ENCODE measurements at regions not wholly inside any gene's neighbourhood (a gene's known extent, or its start where the extent isn't known, plus 50 kb on each side); places are given as distances from the start of the nearest gene placed in this dataset.

DNA sequence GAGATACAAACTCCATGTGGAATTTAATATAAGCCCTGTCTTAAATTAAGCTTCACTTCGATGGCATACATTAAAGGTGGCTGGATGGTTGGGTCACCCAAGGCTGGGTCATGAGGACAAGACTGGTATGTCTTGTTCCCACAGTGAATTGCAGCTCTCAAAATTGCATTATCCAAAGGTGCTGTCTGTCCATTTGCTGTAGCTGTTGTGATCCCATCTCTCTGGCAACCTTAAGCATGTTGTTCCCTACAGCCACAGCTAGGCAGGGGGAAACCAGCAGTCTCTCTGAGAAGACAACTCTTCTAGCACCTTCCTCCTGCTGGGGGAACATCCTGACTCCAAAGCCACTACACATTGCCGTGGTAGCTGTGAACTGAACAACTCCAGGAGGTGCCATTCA lies 187.0 kb downstream of the NUAK1 start:
- TF ChIP-seq, protein P1, sequence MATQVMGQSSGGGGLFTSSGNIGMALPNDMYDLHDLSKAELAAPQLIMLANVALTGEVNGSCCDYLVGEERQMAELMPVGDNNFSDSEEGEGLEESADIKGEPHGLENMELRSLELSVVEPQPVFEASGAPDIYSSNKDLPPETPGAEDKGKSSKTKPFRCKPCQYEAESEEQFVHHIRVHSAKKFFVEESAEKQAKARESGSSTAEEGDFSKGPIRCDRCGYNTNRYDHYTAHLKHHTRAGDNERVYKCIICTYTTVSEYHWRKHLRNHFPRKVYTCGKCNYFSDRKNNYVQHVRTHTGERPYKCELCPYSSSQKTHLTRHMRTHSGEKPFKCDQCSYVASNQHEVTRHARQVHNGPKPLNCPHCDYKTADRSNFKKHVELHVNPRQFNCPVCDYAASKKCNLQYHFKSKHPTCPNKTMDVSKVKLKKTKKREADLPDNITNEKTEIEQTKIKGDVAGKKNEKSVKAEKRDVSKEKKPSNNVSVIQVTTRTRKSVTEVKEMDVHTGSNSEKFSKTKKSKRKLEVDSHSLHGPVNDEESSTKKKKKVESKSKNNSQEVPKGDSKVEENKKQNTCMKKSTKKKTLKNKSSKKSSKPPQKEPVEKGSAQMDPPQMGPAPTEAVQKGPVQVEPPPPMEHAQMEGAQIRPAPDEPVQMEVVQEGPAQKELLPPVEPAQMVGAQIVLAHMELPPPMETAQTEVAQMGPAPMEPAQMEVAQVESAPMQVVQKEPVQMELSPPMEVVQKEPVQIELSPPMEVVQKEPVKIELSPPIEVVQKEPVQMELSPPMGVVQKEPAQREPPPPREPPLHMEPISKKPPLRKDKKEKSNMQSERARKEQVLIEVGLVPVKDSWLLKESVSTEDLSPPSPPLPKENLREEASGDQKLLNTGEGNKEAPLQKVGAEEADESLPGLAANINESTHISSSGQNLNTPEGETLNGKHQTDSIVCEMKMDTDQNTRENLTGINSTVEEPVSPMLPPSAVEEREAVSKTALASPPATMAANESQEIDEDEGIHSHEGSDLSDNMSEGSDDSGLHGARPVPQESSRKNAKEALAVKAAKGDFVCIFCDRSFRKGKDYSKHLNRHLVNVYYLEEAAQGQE (IDR thresholded peaks at IDR 0.05; ENCODE audit: borderline replicate concordance in 1 of 2, low read depth in 1 of 2, low read length in 2 of 2) = no peak
- TF ChIP-seq MXI1 (IDR thresholded peaks at IDR 0.05; ENCODE audit: borderline replicate concordance, low read depth, low read length) = no peak
- no peak for TF ChIP-seq ZSCAN31 (CRISPR knock-in tag; IDR thresholded peaks at IDR 0.05; ENCODE audit: low read depth)
- no peak for TF ChIP-seq NCOR1 (IDR thresholded peaks at IDR 0.05; ENCODE audit: borderline replicate concordance, low read length)
- TF ChIP-seq, protein P2, sequence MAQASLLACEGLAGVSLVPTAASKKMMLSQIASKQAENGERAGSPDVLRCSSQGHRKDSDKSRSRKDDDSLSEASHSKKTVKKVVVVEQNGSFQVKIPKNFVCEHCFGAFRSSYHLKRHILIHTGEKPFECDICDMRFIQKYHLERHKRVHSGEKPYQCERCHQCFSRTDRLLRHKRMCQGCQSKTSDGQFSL (CRISPR knock-in tag; IDR thresholded peaks at IDR 0.05) = no peak
- TF ChIP-seq HMG20A (CRISPR knock-in tag; IDR thresholded peaks at IDR 0.05; ENCODE audit: borderline replicate concordance) = no peak
- no peak for TF ChIP-seq POGZ (CRISPR knock-in tag; IDR thresholded peaks at IDR 0.05)
- no peak for TF ChIP-seq FOXM1 (CRISPR knock-in tag; IDR thresholded peaks at IDR 0.05)
